Left ventricle myocardium inferior (tissue), 1 donor: ENCODE measurements at regions not wholly inside any gene's neighbourhood (a gene's known extent, or its start where the extent isn't known, plus 50 kb on each side); places are given as distances from the start of the nearest gene placed in this dataset.

Experiments
- DNase-seq: peaks from one replicate; pipeline ENCODE4 v3.0.0-alpha.2; 2020
- H3K27ac ChIP-seq: fragments of 200-600 bp; replicated peaks from 2 replicates; pipeline ENCODE4 v1.8.0; 2021
- H3K27me3 ChIP-seq: fragments of 200-600 bp; 2 replicates; pipeline ENCODE4 v1.8.0; 2021; ENCODE audit warnings: low read depth
- H3K36me3 ChIP-seq: fragments of 200-600 bp; 2 replicates; pipeline ENCODE4 v1.8.0; 2021
- H3K4me1 ChIP-seq: fragments of 200-600 bp; 2 replicates; pipeline ENCODE4 v1.8.0; 2021
- H3K4me3 ChIP-seq: fragments of 200-600 bp; 2 replicates; pipeline ENCODE4 v1.8.0; 2021; ENCODE audit warnings: mild to moderate bottlenecking, moderate library complexity
- H3K9me3 ChIP-seq: fragments of 200-600 bp; replicated peaks from 2 replicates; pipeline ENCODE4 v1.8.0; 2021
- CTCF ChIP-seq: fragments of 200-600 bp; IDR thresholded peaks from 2 replicates; pipeline ENCODE4 v1.8.0; 2021; ENCODE audit warnings: antibody characterized with exemption, mild to moderate bottlenecking, borderline replicate concordance
- intact Hi-C: fragments of 100-400 bp; cut with micrococcal nuclease; formaldehyde crosslinking; loops from one replicate; pipeline ENCODE4 v1.11.0; 2022
- donor health status: DM: no; HTN: yes; CAD: no; lungs with severe emphysema.

GRCh38 chr13:81610644-81611043 lies 1269.7 kb upstream of the SPRY2 start:
- intact Hi-C loops = no loop called here
- DNase-seq = no peak
- TF ChIP-seq CTCF = no peak
- Histone ChIP-seq H3K36me3 (no peaks in the 10 kb centered on the region), H3K27ac (no peak overlapping the region), H3K4me1 (no peaks in the 10 kb centered on the region), H3K9me3 (no peaks in the 10 kb centered on the region), H3K4me3 (no peak overlapping the region), H3K27me3 (no peaks in the 10 kb centered on the region)

- Histone ChIP-seq H3K4me3 (no peak overlapping the region), H3K36me3 (no peaks in the 10 kb centered on the region), H3K27ac (no peak overlapping the region), H3K4me1 (no peaks in the 10 kb centered on the region), H3K9me3 (no peaks in the 10 kb centered on the region), H3K27me3 (no peaks in the 10 kb centered on the region)
- DNase-seq = no peak
- intact Hi-C loops = no loop called here
- no peak for TF ChIP-seq CTCF
Measured at GRCh38 chr13:81609335-81609734, 1268.4 kb upstream of the SPRY2 start.

- intact Hi-C loops = no loop called here
- DNase-seq = no peak
- H3K4me3 ChIP-seq = no peak overlapping the region
- no peaks in the 10 kb centered on the region for H3K4me1 ChIP-seq
- H3K27me3 ChIP-seq = no peaks in the 10 kb centered on the region
- no peak for TF ChIP-seq CTCF
- H3K27ac ChIP-seq = no peak overlapping the region
- H3K36me3 ChIP-seq = no peaks in the 10 kb centered on the region
- H3K9me3 ChIP-seq = no peaks in the 10 kb centered on the region
Measured at GRCh38 chr13:81606074-81606473, 1265.1 kb upstream of the SPRY2 start.

GRCh38 chr13:81602241-81602640 lies 1261.3 kb upstream of the SPRY2 start:
- Histone ChIP-seq H3K4me3 (no peak overlapping the region), H3K27me3 (no peaks in the 10 kb centered on the region), H3K27ac (no peak overlapping the region), H3K9me3 (no peaks in the 10 kb centered on the region), H3K4me1 (no peaks in the 10 kb centered on the region), H3K36me3 (no peaks in the 10 kb centered on the region)
- intact Hi-C loops = no loop called here
- no peak for TF ChIP-seq CTCF
- DNase-seq = no peak

- Histone ChIP-seq H3K4me3 (no peak overlapping the region), H3K4me1 (no peaks in the 10 kb centered on the region), H3K9me3 (no peaks in the 10 kb centered on the region), H3K27ac (no peak overlapping the region), H3K36me3 (no peaks in the 10 kb centered on the region), H3K27me3 (no peaks in the 10 kb centered on the region)
- TF ChIP-seq CTCF = no peak
- DNase-seq = no peak
- intact Hi-C loops = no loop called here
Measured at GRCh38 chr13:81597101-81597500, 1256.2 kb upstream of the SPRY2 start.

GRCh38 chr13:81596224-81596753 lies 1255.4 kb upstream of the SPRY2 start:
- Histone ChIP-seq H3K9me3 (no peaks in the 10 kb centered on the region), H3K4me3 (no peak overlapping the region), H3K27me3 (no peaks in the 10 kb centered on the region), H3K4me1 (no peaks in the 10 kb centered on the region), H3K27ac (no peak overlapping the region), H3K36me3 (no peaks in the 10 kb centered on the region)
- no peak for DNase-seq
- no peak for TF ChIP-seq CTCF
- intact Hi-C loops = no loop called here
